KMS-11 (cell line): ENCODE measurements at regions not wholly inside any gene's neighbourhood (a gene's known extent, or its start where the extent isn't known, plus 50 kb on each side); places are given as distances from the start of the nearest gene placed in this dataset.

Experiments used
- H2AFZ ChIP-seq: fragments of 200-600 bp; sonication (generic); 2 replicates; pipeline ENCODE4 v1.6.1; 2016; ENCODE audit warnings: antibody characterized with exemption, mixed run types, low read depth
- H3K27ac ChIP-seq: fragments of 200-600 bp; sonication (generic); 2 replicates; pipeline ENCODE4 v1.6.1; 2016; ENCODE audit warnings: mild to moderate bottlenecking, mixed run types
- H3K27me3 ChIP-seq: fragments of 200-600 bp; sonication (generic); 2 replicates; pipeline ENCODE4 v1.6.1; 2017; ENCODE audit warnings: mild to moderate bottlenecking, low read depth, mixed run types, moderate library complexity; ENCODE audit not compliant: insufficient read depth
- H3K36me3 ChIP-seq: fragments of 200-600 bp; sonication (generic); 2 replicates; pipeline ENCODE4 v1.6.1; 2017; ENCODE audit warnings: mild to moderate bottlenecking, mixed run types; ENCODE audit not compliant: insufficient read depth
- H3K4me1 ChIP-seq: fragments of 200-600 bp; sonication (generic); 2 replicates; pipeline ENCODE4 v1.6.1; 2016; ENCODE audit warnings: mild to moderate bottlenecking, low read depth, mixed run types; ENCODE audit not compliant: poor library complexity, severe bottlenecking
- H3K4me2 ChIP-seq: fragments of 200-600 bp; sonication (generic); 2 replicates; pipeline ENCODE4 v1.7.0; 2016; ENCODE audit warnings: mild to moderate bottlenecking, mixed run types
- H3K4me3 ChIP-seq: fragments of 200-600 bp; sonication (generic); IDR thresholded peaks from 2 replicates; pipeline ENCODE4 v1.6.1; 2017; ENCODE audit warnings: low read depth, low read length, mixed read lengths; ENCODE audit not compliant: insufficient read depth
- H3K79me2 ChIP-seq: fragments of 200-600 bp; sonication (generic); 2 replicates; pipeline ENCODE4 v1.6.1; 2016; ENCODE audit warnings: low read depth, mixed run types; ENCODE audit not compliant: insufficient read depth
- H3K9ac ChIP-seq: fragments of 200-600 bp; sonication (generic); 2 replicates; pipeline ENCODE4 v1.6.1; 2016; ENCODE audit warnings: mild to moderate bottlenecking, mixed run types
- H4K20me1 ChIP-seq: fragments of 200-600 bp; sonication (generic); 2 replicates; pipeline ENCODE4 v1.6.1; 2016; ENCODE audit warnings: mild to moderate bottlenecking, mixed run types; ENCODE audit not compliant: insufficient read depth
- CTCF ChIP-seq: fragments of 200-600 bp; sonication (generic); conservative IDR thresholded peaks from 2 replicates; pipeline ENCODE4 v1.6.1; 2017; ENCODE audit warnings: low read depth, mild to moderate bottlenecking, antibody characterized with exemption, low read length, moderate library complexity, mixed read lengths

DNA sequence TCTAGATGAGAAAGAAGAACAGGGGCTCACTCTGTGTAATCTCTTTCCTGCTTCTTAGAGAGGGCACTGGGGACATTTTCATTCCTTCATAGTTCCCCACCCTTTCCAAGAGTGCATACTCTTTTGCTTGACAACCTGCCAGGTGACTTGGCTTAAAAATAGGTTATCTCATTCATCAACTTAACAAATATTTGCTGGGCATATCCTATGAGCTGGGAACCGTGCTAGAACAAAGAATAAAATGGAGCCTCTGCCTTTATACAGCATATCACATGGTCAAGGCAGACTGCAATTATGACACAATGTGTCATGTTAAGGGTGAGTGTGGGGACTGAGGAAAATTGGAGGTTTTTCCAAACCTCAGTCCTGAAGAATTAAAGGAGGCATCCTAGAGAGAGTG is 209.8 kb upstream of the FOXA2 start:
- no peak for TF ChIP-seq CTCF
- Histone ChIP-seq H3K27ac (no peak overlapping the region), H3K79me2 (no peaks in the 10 kb centered on the region), H3K27me3 (no peaks in the 10 kb centered on the region), H3K4me2 (no peak overlapping the region), H3K36me3 (no peaks in the 10 kb centered on the region), H3K9ac (no peak overlapping the region), H4K20me1 (no peaks in the 10 kb centered on the region), H3K4me3 (no peak overlapping the region), H2AFZ (no peak overlapping the region), H3K4me1 (no peaks in the 10 kb centered on the region)

DNA sequence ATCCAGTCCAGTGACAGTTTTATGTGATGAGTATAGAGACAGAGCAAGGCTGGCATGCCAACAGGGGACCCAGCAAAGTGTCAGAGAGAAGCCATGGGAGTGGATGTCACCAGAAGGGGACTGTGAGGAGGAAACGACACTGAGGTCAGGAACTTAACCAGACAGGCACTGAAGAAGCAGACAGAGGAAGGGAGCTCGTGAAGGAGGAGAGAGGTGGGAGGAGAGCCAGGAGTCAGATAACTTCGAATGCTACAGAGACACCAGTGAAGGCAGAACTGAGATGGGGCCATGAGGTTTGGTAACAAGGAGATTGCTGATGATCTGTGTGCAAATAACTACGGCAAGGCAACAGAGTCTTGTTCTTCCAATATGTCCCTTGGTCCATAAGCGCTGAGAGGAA is 211.1 kb upstream of the FOXA2 start:
- Histone ChIP-seq H3K27me3 (no peaks in the 10 kb centered on the region), H4K20me1 (no peaks in the 10 kb centered on the region), H3K9ac (no peak overlapping the region), H3K4me2 (no peak overlapping the region), H3K4me3 (no peak overlapping the region), H3K4me1 (no peaks in the 10 kb centered on the region), H3K27ac (no peak overlapping the region), H2AFZ (no peak overlapping the region), H3K79me2 (no peaks in the 10 kb centered on the region), H3K36me3 (no peaks in the 10 kb centered on the region)
- TF ChIP-seq CTCF = no peak

DNA sequence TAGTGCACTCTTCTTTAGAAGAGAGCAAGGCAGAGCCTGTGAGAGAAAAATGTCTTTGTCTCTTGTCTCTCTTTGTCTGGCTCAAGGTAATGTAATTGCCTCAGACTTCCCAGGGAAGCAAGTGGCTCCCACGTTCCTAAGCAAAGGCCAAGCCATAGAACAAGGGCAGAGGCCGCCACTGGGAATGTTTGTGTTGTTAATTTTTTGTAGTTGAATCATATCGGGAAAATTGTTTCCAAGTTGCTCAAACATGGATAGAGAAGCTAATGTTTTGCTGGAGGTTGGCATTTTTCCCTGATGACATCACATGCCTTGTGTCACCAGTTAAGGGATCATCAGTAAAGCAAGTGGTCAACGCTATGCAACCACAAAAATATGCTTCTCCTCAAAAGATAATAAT is 211.5 kb upstream of the FOXA2 start:
- Histone ChIP-seq H3K4me3 (no peak overlapping the region), H3K4me2 (no peak overlapping the region), H4K20me1 (no peaks in the 10 kb centered on the region), H3K79me2 (no peaks in the 10 kb centered on the region), H3K4me1 (no peaks in the 10 kb centered on the region), H2AFZ (no peak overlapping the region), H3K9ac (no peak overlapping the region), H3K27me3 (no peaks in the 10 kb centered on the region), H3K27ac (no peak overlapping the region), H3K36me3 (no peaks in the 10 kb centered on the region)
- no peak for TF ChIP-seq CTCF

DNA sequence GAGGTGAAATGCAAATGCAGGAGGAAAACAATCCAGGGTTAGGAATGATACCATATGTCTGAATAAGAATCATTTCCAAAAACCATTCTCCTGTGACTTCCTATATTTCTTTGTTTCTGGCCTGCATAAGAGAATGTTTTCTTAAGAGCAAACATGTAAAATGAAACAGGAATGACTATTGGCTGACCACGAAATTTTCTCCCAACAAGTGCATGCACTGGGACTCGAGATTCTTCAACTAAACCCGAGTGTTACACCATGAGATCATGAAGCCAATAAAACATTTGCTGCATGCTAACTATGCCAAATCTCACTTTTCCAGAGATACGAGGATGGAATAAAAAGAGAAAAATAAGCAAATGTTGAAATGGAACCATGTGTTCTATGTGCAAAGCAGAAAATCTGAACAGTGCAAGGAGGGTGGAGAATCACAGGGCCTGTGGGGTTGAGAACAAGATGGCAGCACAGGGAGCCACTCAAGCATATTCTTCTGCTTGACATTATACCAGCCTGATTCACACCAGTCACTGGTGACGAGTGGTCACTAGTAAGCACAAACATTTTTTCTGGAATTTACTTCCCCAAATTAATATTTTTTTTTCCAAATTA is 212.2 kb upstream of the FOXA2 start:
- H3K4me2 ChIP-seq = no peak overlapping the region
- H3K36me3 ChIP-seq = no peaks in the 10 kb centered on the region
- H4K20me1 ChIP-seq = no peaks in the 10 kb centered on the region
- H2AFZ ChIP-seq = no peak overlapping the region
- no peak for TF ChIP-seq CTCF
- no peak overlapping the region for H3K27ac ChIP-seq
- no peaks in the 10 kb centered on the region for H3K4me1 ChIP-seq
- no peak overlapping the region for H3K4me3 ChIP-seq
- no peaks in the 10 kb centered on the region for H3K79me2 ChIP-seq
- no peak overlapping the region for H3K9ac ChIP-seq
- no peaks in the 10 kb centered on the region for H3K27me3 ChIP-seq

DNA sequence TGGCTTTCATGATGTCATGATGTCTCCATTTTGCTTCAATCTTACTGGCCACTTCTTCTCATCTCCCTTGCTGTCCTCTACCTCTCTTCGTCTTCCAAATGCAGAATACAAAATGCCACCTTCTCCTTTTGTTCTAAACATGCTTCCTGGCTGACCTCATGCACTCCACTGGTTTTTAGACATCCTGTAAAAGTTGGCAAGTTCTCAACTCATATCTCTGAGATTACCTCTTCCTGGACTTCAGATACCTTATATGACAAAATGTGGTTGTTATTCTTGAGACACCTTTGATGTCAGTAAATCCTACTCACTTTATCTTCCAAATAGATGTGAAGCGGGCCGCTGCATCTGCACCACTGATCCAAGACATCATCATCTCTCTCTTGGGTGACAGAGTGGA is 212.7 kb upstream of the FOXA2 start:
- no peak overlapping the region for H3K4me2 ChIP-seq
- no peaks in the 10 kb centered on the region for H3K27me3 ChIP-seq
- no peak overlapping the region for H2AFZ ChIP-seq
- H3K4me1 ChIP-seq = no peaks in the 10 kb centered on the region
- no peak for TF ChIP-seq CTCF
- H3K79me2 ChIP-seq = no peaks in the 10 kb centered on the region
- no peaks in the 10 kb centered on the region for H4K20me1 ChIP-seq
- H3K27ac ChIP-seq = no peak overlapping the region
- H3K36me3 ChIP-seq = no peaks in the 10 kb centered on the region
- H3K4me3 ChIP-seq = no peak overlapping the region
- no peak overlapping the region for H3K9ac ChIP-seq
